ENCODE measurements at regions not wholly inside any gene's neighbourhood (a gene's known extent, or its start where the extent isn't known, plus 50 kb on each side); places are given as distances from the start of the nearest gene placed in this dataset.

DNA sequence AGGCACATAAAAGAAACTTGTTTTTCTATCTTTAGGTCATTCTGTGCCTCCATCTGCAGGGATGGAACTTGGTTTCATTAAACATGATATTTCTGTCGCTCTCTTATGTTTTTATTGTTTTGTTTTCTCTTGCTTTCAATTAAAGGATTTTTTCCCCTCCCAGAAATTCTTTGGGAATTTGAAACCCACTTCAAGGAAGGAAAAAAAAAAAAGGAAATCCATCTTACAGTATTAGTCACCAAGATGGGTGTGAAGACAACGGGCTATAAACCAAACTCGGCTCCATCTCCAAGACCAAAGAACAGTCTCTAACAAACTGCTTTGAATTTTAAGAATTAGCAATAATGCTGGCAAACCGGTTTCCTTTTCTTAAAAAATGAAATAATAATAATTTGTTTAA is 244.1 kb downstream of the BCL11A start:
- H3K4me1 Mint-ChIP-seq: peaks cover 0 to 2% of the 10 kb centered on the region in 2 donors
- no peak overlapping the region for H3K4me3 Mint-ChIP-seq

DNA sequence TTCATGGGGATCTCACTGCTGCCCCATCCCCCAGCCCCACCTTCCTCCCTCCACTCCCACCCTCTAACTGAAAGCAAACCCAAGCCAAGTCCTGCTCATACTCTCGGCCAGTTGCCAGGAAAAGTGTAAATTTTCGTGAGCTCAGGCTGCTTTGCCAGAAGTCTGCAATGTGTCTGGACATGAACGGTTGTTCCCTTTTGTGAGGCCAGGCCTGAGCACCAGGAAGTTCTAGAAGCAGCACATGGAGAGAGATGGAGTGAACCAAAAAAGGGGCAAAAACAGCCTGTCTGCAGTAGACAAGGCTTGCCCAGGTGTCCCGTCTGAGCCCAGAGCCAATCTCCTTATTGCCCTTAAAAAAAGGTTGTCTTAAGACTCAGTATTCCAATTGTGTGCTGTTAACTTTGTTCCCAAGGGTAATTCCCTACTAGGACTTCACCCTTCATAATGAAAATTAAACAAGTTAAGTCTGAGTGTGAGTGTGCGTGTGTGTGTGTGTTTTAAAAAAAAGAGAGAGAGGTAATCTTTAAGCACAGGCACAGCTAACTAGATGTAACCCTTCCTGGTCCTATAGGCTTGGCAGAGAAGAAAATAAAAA is 247.1 kb downstream of the BCL11A start:
- H3K27me3 Mint-ChIP-seq (ENCODE audit: low read depth in 3 of 3): peaks cover 0 to 7% (median 2%) of the 10 kb centered on the region in 3 donors
- DNase-seq: no peak
- no peaks in the 10 kb centered on the region for H3K9me3 Mint-ChIP-seq
- H3K4me3 Mint-ChIP-seq: no peak overlapping the region
- H3K36me3 Mint-ChIP-seq: no peaks in the 10 kb centered on the region
- H3K4me1 Mint-ChIP-seq: peaks cover 5 to 14% of the 10 kb centered on the region in 2 donors
- no peak overlapping the region for H3K27ac Mint-ChIP-seq

More for the DNA sequence above, 244.1 kb downstream of the BCL11A start:
- no peaks in the 10 kb centered on the region for H3K36me3 Mint-ChIP-seq
- DNase-seq: no peak
- H3K27ac Mint-ChIP-seq: no peak overlapping the region
- peaks cover 0 to 2% (median 2%) of the 10 kb centered on the region in 3 donors for H3K27me3 Mint-ChIP-seq (ENCODE audit: low read depth in 3 of 3)
- no peaks in the 10 kb centered on the region for H3K9me3 Mint-ChIP-seq

DNA sequence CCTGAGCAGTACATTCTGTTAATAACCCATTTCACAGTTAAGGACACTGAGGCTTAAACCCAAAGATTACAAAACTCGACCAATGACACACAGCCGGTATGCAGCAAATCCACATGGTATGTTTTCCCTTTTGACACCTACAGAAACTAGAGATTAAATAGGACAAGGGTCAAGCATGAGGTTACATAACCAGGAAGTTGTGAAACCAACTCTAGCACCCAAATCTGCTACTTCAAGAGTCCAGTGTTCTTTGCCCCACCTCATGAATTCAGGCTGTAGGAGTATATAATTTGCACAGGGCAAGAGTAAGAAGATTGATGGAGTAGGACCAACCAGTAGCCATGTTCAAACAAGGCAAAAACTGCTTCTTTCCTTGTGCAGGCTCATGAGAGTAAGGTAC is 249.8 kb downstream of the BCL11A start:
- DNase-seq: no peak
- peaks cover 0 to 7% (median 2%) of the 10 kb centered on the region in 3 donors for H3K27me3 Mint-ChIP-seq (ENCODE audit: low read depth in 3 of 3)
- H3K4me1 Mint-ChIP-seq: peaks cover 5 to 14% of the 10 kb centered on the region in 2 donors
- H3K27ac Mint-ChIP-seq: no peak overlapping the region
- no peaks in the 10 kb centered on the region for H3K36me3 Mint-ChIP-seq
- H3K4me3 Mint-ChIP-seq: no peak overlapping the region
- H3K9me3 Mint-ChIP-seq: no peaks in the 10 kb centered on the region

DNA sequence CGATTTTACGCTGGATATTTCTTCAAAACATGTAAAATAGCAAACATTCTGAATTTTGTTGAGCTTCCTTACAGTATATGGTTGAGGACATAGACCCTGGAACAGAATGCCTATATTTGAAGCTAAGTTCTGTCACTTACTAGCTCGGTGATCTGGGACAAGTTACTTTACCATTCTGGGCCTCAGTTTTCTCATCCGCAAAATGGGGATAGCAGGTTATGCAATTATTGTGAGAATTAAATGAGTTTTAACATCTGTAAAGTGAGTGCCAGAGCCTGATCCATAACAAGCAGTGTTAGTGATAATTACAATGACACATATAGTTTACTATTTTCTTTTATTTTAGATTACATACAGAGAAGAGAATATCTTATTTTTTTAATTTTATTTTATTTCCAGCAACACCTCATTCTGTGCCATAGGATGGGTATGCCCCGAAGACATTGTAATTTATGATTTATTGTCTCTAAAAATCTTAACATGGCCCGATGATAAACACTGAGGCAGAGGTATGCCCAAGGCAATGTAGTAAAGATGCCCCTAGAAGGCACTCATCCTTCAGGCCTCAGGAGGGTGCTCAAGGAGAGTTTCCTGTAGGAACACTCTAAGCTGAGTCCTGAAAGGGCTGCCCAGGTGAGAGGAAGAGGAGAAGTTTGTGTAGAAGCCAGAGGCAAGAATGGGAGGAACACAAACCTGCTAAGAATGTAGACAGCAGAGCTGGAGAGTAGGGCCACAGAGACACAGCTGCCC is 250.9 kb downstream of the BCL11A start:
- peaks cover 0 to 5% (median 2%) of the 10 kb centered on the region in 3 donors for H3K27me3 Mint-ChIP-seq (ENCODE audit: low read depth in 3 of 3)
- no peak overlapping the region for H3K4me3 Mint-ChIP-seq
- no peak for DNase-seq
- no peak overlapping the region for H3K27ac Mint-ChIP-seq
- H3K36me3 Mint-ChIP-seq: no peaks in the 10 kb centered on the region
- H3K4me1 Mint-ChIP-seq: peaks cover 5 to 14% of the 10 kb centered on the region in 2 donors
- no peaks in the 10 kb centered on the region for H3K9me3 Mint-ChIP-seq

DNA sequence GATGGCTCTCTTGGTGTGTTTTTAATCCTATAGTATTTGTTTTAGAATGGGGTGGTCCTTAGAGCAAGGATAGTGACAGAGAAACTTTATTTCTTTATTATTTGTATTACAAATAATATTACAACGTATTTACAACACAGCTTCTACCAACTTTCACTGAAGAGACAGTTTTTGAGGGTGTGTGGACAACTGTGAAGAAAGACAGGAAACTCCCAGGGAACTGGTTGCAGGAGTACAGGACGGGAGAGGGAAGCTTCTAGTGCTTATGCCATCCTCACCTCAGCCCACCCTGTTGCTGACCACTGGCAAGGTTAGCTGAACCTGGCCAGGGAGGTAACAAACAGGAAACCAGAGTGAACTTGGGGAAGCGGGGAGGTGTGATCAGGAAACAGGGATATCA is 251.7 kb downstream of the BCL11A start:
- Mint-ChIP-seq H3K4me3 (no peak overlapping the region), H3K9me3 (peaks cover 0 to 6% (median 0%) of the 10 kb centered on the region in 6 donors), H3K27ac (no peak overlapping the region), H3K27me3 (ENCODE audit: low read depth in 3 of 3) (peaks cover 0 to 5% (median 2%) of the 10 kb centered on the region in 3 donors), H3K36me3 (no peaks in the 10 kb centered on the region), H3K4me1 (peaks cover 5 to 14% of the 10 kb centered on the region in 2 donors)
- no peak for DNase-seq

DNA sequence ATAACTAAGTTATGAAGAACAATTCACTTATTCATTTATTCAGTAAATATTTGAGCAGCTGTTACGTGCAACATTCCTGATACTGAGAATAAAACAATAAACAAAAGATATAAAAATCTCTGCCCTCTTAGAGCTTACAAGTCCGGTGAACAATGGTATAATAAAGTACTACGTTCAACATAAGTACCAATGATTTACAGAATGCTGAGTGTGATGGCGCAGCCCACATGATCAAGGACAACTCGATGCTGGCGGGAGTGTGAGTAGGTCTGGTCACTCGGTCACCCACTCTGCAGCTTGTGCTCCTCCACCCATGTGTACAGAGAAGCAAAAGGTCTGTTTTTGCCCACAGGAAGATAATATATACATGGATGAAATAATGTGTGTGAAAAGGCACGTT is 254.3 kb downstream of the BCL11A start:
- no peak for DNase-seq
- H3K4me3 Mint-ChIP-seq: no peak overlapping the region
- H3K27me3 Mint-ChIP-seq (ENCODE audit: low read depth in 3 of 3): peaks cover 0 to 7% (median 0%) of the 10 kb centered on the region in 3 donors
- peaks cover 3 to 14% of the 10 kb centered on the region in 2 donors for H3K4me1 Mint-ChIP-seq
- H3K9me3 Mint-ChIP-seq: peaks cover 0 to 6% (median 0%) of the 10 kb centered on the region in 6 donors
- H3K36me3 Mint-ChIP-seq: no peaks in the 10 kb centered on the region
- no peak overlapping the region for H3K27ac Mint-ChIP-seq

DNA sequence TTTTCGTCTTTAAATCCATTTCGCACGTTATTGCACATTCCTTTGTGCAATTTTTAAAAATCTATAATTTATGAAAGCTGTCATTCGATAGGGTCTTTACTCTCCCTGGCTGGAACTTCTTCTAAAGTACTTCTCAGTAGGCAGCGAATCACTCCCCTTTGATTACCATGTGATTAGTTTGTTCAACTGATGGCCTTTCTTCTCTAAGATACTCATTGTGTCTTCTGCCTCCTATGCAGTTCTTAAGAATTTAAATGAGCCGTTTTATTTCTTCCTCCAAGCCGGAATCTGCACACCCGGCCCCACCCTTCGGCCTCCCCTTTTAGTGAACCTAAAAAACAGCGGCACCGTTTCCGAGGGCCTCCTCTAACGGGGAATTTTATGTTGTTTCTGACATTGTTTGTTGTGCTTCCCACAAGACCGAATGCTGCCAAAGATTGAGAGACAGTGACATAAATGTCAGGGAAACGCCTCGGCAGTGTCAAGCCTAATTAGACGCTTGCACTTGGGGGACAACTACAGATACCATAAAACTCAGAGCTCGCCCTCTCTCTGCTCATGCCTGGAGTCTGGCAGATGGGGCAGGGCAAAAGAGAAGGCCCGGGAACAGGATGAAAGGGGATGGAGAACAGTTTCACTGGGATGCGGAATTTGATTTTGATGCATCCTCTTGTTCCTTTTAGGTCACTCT is 255.3 kb downstream of the BCL11A start:
- no peaks in the 10 kb centered on the region for H3K36me3 Mint-ChIP-seq
- peaks cover under 1 to 5% of the 10 kb centered on the region in 2 donors for H3K4me1 Mint-ChIP-seq
- DNase-seq: no peak
- peaks cover 0 to 3% (median 0%) of the 10 kb centered on the region in 3 donors for H3K27me3 Mint-ChIP-seq (ENCODE audit: low read depth in 3 of 3)
- H3K9me3 Mint-ChIP-seq: peaks cover 0 to 6% (median 2%) of the 10 kb centered on the region in 6 donors
- H3K4me3 Mint-ChIP-seq: no peak overlapping the region
- no peak overlapping the region for H3K27ac Mint-ChIP-seq

DNA sequence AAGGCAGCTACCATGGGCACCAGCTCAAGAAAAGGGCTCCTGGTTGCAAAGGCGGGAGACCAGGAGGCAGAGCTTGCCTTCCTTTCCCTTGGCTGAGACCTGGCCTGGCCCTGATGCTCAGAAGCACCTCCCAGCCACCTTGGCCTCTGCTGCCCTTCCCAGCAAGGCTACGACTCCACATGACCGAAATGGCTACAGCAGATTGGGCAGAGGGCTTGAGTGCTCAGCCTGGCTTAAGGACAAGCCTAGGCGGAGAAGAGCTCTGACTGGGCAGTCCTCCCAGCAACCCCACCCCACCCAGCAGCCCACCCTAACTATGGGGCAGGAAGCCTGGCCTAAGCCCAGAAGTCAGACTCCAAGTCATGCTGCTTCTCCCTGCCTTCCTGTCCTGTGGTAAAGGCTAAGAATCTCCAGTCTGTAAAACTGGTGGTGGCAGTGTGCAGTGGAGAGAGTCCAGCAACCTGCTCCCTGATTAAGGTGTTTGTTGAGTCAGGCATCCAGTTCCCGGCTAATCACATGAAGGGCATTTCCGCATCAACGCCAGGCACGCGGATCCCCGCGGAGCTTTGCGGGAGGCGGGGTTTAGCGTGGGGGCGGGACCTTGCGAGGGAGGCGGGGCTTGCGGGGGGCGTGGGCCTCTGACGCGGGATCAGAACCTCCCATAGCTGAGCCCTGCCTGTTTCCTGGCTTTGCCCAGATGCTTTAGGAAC is 256.0 kb downstream of the BCL11A start:
- Mint-ChIP-seq H3K4me3 (no peak overlapping the region), H3K27ac (no peak overlapping the region), H3K4me1 (no peaks in the 10 kb centered on the region), H3K27me3 (ENCODE audit: low read depth in 3 of 3) (peaks cover 0 to 3% (median 2%) of the 10 kb centered on the region in 3 donors), H3K36me3 (no peaks in the 10 kb centered on the region), H3K9me3 (peaks cover 0 to 6% (median 2%) of the 10 kb centered on the region in 6 donors)
- no peak for DNase-seq

DNA sequence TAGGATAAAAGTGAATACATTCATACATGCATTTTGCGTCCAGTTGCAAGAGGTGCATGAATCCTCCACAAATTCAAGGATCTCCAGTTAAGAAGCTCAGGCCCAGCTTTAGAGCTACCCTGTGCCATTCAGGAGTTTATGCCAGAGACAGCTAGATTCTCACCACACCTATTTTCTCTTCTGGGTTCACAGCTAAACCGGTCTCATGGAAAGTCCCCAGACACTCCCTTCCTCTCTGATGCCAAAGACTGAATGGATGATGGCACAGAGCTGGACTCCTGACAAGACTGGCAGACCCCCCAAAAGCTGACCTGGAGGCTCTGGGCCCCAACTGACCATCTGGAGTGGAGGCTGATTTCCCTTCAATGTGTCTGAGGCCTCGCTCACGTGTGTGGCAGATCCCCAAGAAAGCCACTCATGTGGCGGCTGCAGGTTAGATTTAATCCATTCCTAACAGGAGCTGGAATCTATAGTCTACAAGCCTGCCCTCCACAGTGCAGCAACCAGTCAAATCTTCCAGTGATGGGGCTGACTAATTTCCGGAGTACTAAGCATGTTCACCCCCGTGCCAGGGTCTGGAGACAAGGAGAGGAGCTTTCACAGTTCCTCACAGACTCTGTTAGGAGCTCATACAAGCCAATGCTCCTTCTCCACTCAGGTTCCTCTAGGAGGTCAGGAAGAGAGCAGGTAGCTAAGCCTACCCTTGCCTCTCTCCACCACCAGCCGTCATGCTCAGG is 257.1 kb downstream of the BCL11A start:
- Mint-ChIP-seq H3K4me3 (no peak overlapping the region), H3K27ac (no peak overlapping the region), H3K36me3 (no peaks in the 10 kb centered on the region), H3K4me1 (no peaks in the 10 kb centered on the region), H3K27me3 (ENCODE audit: low read depth in 3 of 3) (peaks cover 0 to 3% (median 2%) of the 10 kb centered on the region in 3 donors), H3K9me3 (peaks cover 0 to 6% (median 2%) of the 10 kb centered on the region in 6 donors)
- no peak for DNase-seq

DNA sequence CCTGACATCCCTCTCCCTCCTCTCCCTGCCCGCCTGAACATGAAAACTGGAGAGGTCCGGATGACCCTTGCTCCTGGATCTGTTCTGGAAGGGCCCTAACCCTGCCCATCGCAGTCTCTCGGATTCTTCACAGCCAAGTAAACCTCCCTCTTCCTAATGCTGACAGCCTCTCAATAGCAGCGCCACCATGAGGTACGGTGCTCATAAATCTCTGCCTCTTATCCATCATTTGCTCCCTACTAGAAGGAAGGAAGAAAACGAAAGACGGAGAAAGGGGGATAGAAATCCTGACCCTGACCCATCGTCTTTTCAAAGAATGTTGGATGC is 257.9 kb downstream of the BCL11A start:
- no peak overlapping the region for H3K4me3 Mint-ChIP-seq
- no peak for DNase-seq
- peaks cover 0 to 6% (median 2%) of the 10 kb centered on the region in 6 donors for H3K9me3 Mint-ChIP-seq
- no peaks in the 10 kb centered on the region for H3K4me1 Mint-ChIP-seq
- H3K27ac Mint-ChIP-seq: no peak overlapping the region
- H3K27me3 Mint-ChIP-seq (ENCODE audit: low read depth in 3 of 3): peaks cover 0 to 3% (median 2%) of the 10 kb centered on the region in 3 donors
- no peaks in the 10 kb centered on the region for H3K36me3 Mint-ChIP-seq

DNA sequence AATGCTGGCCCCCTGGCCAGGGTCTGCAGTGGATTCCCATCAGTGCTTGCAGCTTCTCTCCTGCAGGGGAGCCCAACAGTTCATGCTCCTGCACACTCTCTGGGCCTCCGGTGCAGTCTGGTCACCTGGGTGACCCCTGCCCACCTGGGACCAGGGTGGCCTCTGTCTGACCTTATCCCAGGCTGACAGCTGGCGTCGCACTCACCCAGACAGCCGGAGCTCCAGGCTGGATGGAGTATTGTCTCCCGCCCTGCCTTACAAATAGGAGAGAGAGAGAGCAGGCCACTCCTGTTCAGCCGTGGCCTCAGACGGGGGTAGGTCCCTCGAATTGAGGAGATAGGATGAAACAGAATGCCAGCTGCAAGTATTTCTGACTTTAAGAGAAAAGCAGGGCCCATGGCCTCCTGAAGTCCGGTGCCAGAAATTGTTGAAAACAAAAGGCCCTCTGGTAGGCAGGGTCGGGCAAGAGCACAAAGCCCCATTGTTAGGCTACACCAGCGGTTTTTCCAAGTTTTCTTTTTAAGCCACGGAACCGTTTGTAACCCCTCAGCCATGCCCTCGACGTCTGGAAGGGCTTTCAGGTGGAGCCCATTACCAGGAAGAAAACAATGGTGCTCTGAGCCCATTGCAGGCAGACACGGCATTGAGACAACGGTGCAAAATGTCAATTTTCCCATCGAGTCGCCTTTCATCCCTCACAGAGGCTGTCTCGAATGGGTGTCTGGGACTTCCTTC is 258.4 kb downstream of the BCL11A start:
- Mint-ChIP-seq H3K4me1 (no peaks in the 10 kb centered on the region), H3K4me3 (no peak overlapping the region), H3K27ac (no peak overlapping the region), H3K36me3 (no peaks in the 10 kb centered on the region), H3K27me3 (ENCODE audit: low read depth in 3 of 3) (peaks cover 0 to 3% (median 2%) of the 10 kb centered on the region in 3 donors), H3K9me3 (peaks cover 0 to 6% (median 2%) of the 10 kb centered on the region in 6 donors)
- DNase-seq: no peak

DNA sequence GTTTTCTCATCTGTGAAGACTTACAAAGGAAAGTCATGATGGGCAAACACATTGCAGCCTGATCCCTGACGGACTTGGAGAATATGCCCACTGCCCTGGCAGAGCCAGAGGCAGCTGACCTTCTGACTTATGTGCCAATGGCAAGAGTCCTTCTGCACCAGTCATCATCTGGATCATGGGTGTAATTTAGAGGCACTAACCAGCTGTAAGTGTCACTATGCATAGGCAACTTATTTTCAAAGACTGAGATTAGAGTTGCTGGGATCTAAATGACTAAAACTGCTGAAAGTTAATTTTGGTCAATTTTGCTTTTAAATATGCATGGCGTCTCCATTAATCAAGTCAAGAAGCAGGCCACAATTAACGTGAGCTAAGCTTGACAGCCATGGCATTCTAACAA is 261.2 kb downstream of the BCL11A start:
- H3K9me3 Mint-ChIP-seq: peaks cover 0 to 5% (median 2%) of the 10 kb centered on the region in 6 donors
- no peak overlapping the region for H3K27ac Mint-ChIP-seq
- no peak overlapping the region for H3K4me3 Mint-ChIP-seq
- peaks cover 0 to 6% (median 2%) of the 10 kb centered on the region in 3 donors for H3K27me3 Mint-ChIP-seq (ENCODE audit: low read depth in 3 of 3)
- no peaks in the 10 kb centered on the region for H3K4me1 Mint-ChIP-seq
- no peak for DNase-seq
- H3K36me3 Mint-ChIP-seq: no peaks in the 10 kb centered on the region

DNA sequence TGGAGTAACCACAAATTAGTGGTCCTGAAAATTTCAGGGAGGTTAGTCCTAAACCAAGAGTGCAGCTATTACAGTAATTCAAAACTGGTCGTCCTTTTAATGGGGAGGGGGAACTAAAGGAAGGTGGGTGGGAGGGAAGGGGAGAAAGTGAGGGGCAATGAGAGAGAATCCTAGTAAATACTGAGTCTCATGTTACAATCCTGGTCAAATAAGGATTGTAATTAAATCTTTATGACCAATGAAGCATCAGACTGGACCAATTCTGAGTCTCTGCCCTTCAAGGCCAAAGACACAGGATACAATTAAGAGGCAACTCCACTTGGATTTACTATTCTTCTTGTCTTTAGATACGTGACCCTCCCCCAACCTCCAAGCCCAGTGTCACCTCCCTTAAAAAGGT is 262.9 kb downstream of the BCL11A start:
- H3K36me3 Mint-ChIP-seq: no peaks in the 10 kb centered on the region
- H3K27ac Mint-ChIP-seq: no peak overlapping the region
- H3K4me1 Mint-ChIP-seq: no peaks in the 10 kb centered on the region
- H3K27me3 Mint-ChIP-seq (ENCODE audit: low read depth in 3 of 3): peaks cover 2 to 6% (median 3%) of the 10 kb centered on the region in 3 donors
- no peak for DNase-seq
- no peak overlapping the region for H3K4me3 Mint-ChIP-seq
- H3K9me3 Mint-ChIP-seq: peaks cover 0 to 4% (median under 1%) of the 10 kb centered on the region in 6 donors

Data from immature natural killer cell (primary cell).